Left hindlimb (tissue), 1 donor: ENCODE measurements at regions not wholly inside any gene's neighbourhood (a gene's known extent, or its start where the extent isn't known, plus 50 kb on each side); places are given as distances from the start of the nearest gene placed in this dataset.
A peak's percentile ranks its signal among the peaks of the same experiment; 100 is the strongest.

Experiments
- DNase-seq: peaks from one replicate; pipeline ENCODE4 v3.0.0-alpha.2; 2018

- DNase-seq: no peak
Observed at GRCh38 chr11:11789735-11790369, 51.9 kb upstream of the USP47 start.

GRCh38 chr11:11788063-11788710 is 53.6 kb upstream of the USP47 start:
- no peak for DNase-seq

GRCh38 chr11:11787305-11788062 is 54.3 kb upstream of the USP47 start:
- DNase-seq: peak; percentile 77

DNA sequence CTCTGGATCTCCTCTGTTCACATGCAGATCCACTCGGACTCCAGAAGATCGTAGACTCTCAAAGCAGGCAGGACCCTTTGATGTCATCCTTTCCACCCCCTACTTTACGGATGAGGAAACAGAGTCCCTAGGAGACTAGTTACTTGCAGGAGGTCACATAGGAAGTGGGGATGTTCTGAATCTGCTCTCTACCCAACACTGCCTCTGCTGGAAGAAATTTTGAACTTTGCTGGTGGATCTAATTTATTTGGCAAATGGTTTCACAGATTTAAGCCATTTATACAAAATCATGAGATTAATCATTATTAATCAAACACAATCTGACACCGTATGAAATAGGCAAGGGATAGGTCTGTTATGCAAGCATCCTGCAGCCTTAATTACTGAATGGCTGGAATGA is 55.0 kb upstream of the USP47 start:
- no peak for DNase-seq

DNA sequence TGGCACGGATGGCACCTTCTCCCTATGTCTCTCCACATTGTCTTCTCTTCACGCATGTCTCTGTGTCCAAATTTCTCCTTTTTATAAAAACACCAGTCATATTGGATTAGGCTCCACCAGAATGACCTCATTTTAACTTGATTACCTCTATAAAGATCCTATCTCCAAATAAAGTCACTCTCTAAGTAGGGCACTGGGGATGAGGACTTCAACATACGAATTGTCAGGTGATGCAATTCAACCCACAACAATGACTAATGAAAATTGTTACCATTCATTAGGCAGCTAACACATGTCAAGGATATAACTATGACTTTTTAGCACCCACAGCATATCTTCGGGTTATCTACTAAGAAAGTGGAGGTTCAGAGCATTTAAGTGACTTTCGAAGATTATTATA is 55.5 kb upstream of the USP47 start:
- DNase-seq: no peak

GRCh38 chr11:11782532-11783110 is 59.2 kb upstream of the USP47 start:
- no peak for DNase-seq

- no peak for DNase-seq
Observed at GRCh38 chr11:11780858-11781257, 60.9 kb upstream of the USP47 start.

DNA sequence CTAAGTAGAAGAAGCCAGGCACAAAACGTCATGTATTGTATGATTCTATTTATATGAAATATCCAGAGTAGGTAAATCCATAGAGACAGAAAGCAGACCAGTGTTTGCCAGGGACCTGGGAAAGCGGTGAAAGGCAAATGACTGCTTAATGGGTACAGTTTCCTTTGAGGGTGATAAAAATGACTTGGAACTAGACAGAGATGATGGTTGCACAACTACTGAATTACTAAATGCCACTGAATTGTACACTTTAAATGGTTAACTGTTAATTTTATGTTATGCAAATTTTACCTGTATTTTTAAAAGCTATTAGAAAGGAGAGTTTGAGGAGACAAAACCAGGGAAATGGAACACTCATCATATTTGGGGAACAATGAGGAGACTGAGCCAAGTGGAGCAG is 61.8 kb upstream of the USP47 start:
- no peak for DNase-seq

DNA sequence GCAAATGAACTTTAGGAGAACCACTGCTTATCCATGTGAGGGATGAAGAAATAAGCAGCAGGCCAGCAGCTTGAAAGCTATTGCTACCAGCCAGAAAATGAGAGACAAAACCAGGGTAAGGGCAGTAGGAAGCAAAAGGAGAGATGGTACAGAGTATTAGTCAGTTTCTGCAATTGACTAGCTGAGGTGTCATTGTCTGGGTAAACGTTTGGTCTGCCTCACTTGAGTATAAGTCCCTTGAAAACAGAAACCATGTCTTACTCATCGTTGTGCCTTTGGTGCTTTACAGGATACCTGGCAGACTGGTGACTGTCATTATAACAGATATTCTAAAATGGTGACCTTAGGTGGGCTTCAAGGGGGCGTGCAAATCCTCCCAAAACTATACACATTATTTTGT is 63.9 kb upstream of the USP47 start:
- no peak for DNase-seq

GRCh38 chr11:11776714-11777113 is 65.1 kb upstream of the USP47 start:
- DNase-seq: no peak

DNA sequence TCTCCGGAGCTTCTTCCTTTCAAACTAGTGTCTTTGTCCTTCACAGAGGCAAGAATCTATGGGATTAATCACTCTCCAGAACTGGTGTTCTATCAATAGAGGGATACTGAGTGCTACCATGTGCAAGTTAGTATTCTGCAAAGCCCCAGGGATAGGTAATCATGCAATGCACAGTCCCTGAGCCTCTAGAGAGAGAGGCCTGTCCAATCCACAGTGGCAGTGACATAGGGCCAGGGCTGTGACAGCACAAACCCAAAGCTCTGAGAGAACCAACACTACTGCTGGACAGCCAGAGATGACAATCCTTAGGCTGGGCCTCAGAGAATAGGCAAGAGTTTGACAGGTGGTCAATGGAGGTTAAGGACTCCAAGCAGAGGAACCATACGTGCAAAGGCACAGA is 66.8 kb upstream of the USP47 start:
- no peak for DNase-seq

- DNase-seq: no peak
Observed at GRCh38 chr11:11772865-11773515, 68.8 kb upstream of the USP47 start.

- no peak for DNase-seq
Observed at GRCh38 chr11:11770921-11771486, 70.8 kb upstream of the USP47 start.

DNA sequence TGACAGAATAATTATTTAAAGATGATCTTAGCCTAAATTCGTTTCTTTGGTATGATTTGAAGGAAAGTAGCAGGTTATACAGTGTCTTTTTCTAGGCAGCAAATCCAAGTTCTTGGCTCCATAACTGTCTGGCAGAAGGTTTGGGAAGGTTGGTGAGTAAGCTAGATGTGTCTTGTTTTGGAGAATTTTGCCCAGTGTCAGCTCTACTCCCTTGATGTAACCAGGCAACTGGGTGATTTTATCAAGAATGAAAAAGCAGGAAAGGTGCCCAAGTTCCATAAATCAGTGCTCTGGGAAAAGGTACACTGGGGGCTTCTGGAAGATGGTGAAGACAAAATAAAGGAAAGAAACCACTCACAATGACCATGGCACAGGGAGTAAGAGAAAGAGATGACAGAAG is 71.5 kb upstream of the USP47 start:
- no peak for DNase-seq

DNA sequence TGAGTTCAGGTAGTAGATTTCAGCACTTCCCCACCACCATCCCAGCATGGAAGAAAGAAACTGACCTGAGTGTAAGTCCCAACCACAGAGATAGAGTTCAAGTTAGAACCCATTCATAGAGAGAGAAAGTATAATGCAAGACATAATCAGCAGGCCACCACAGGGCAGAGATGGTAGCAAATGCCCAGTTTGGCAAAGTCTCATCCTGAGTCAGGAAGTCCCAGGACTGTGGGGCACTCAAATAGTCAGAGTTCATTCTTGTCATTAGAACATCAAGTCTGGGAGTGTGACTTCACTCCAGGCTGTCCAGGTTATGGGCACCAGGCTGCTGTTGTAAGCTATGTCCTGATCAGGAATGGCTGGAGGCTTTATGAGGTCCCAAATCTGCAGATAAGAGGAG is 72.0 kb upstream of the USP47 start:
- DNase-seq: no peak

DNA sequence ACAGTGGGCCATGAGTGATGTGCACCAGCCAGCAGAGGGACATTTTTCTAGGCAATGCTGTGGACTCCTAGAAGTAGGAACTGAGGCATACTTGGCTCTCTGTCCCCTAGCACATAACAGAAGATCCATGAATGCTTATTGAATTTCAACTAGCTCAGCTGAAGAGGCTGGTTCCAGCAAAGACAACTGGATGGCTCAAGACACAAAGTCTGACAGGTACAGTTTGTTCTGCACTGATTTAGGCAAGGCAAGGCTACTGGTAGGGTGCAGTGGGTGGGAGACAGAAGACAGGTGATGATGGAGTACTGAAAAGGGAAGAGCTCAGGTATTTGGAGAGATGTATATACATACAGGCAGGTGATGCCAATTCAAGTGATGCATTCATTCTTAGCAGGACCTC is 72.4 kb upstream of the USP47 start:
- no peak for DNase-seq

GRCh38 chr11:11764423-11764803 is 77.4 kb upstream of the USP47 start:
- no peak for DNase-seq

DNA sequence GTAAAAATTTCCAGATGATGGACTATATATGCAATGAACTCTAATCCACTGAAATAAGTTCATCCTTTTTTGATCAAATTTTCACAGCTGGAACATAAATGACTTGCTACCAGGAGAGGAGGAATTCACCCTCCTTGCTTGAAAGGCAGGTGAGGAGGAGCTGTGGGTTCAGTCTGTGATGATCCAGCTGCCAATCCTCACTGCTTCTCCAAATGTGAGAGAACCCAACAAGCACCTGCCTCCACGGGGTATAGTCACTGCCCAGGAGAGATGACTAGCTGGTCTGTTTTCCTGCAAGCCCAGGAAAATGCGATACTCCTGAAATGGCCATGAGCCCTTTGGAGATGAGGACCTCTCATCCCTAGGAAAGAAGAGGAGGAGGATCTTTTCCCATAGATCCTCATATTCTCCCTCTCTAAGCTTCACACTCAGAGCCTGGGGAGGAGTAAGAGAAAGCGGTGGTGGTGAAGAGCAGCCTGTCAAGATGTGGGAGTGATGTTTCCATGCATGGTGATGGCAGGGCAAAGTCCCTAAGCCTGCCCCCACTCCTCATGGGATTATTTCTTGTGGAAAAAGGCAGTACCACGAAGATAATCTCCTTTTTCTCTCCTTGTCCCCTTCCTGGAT is 77.9 kb upstream of the USP47 start:
- no peak for DNase-seq

- DNase-seq: no peak
Observed at GRCh38 chr11:11760838-11761237, 80.9 kb upstream of the USP47 start.

- DNase-seq: no peak
Observed at GRCh38 chr11:11758603-11759196, 83.1 kb upstream of the USP47 start.

GRCh38 chr11:11757909-11758308 is 83.9 kb upstream of the USP47 start:
- no peak for DNase-seq

GRCh38 chr11:11756718-11757117 is 85.1 kb upstream of the USP47 start:
- no peak for DNase-seq
